Activated CD8-positive, alpha-beta T cell treated with anti-CD3 and anti-CD28 coated beads for 36 hours (primary cell): ENCODE measurements at regions not wholly inside any gene's neighbourhood (a gene's known extent, or its start where the extent isn't known, plus 50 kb on each side); places are given as distances from the start of the nearest gene placed in this dataset.

Experiments used
- ATAC-seq: fragments of 200-7000 bp; cut with Tn5 transposase; one replicate; pipeline ENCODE4 v1.10.0; 2021; ENCODE audit warnings: mild to moderate bottlenecking, moderate library complexity
- CTCF ChIA-PET: fragments of 350-600 bp; sonication (Branson Sonifier 250); formaldehyde crosslinking; loops from one replicate; lab custom pipeline; 2021; ENCODE audit warnings: antibody characterized with exemption; lab: Charles Lee
- POLR2A ChIA-PET: fragments of 350-600 bp; sonication (Branson Sonifier 250); formaldehyde crosslinking; loops from one replicate; lab custom pipeline; 2021; ENCODE audit warnings: antibody characterized with exemption; lab: Charles Lee
- DNase-seq: peaks from one replicate; pipeline ENCODE4 v3.0.0-alpha.2; 2020
- H3K27ac Mint-ChIP-seq: one replicate; pipeline ENCODE4 v1.8.0; 2021; ENCODE audit warnings: mild to moderate bottlenecking, mixed read lengths
- H3K27me3 Mint-ChIP-seq: one replicate; pipeline ENCODE4 v1.8.0; 2021; ENCODE audit warnings: mixed read lengths
- H3K36me3 Mint-ChIP-seq: one replicate; pipeline ENCODE4 v1.8.0; 2021; ENCODE audit warnings: low read depth, mixed read lengths
- H3K4me1 Mint-ChIP-seq: one replicate; pipeline ENCODE4 v1.8.0; 2021; ENCODE audit warnings: low read depth, mixed read lengths
- H3K4me3 Mint-ChIP-seq: one replicate; pipeline ENCODE4 v1.8.0; 2021; ENCODE audit warnings: mild to moderate bottlenecking, moderate library complexity, mixed read lengths
- H3K9me3 Mint-ChIP-seq: one replicate; pipeline ENCODE4 v1.8.0; 2021; ENCODE audit warnings: mixed read lengths
- CTCF ChIP-seq: fragments of 200-600 bp; IDR thresholded peaks from one replicate; pipeline ENCODE4 v1.8.0; 2022; ENCODE audit warnings: antibody characterized with exemption, mild to moderate bottlenecking
- intact Hi-C: fragments of 100-400 bp; cut with micrococcal nuclease; formaldehyde crosslinking; loops from one replicate; pipeline ENCODE4 v1.10.0; 2022

GRCh38 chr5:14064841-14065240 is 78.3 kb upstream of the TRIO start:
- CTCF ChIA-PET, result interaction anchor here (0.6 kb wide), 1 partner anchor 206 kb away, joined by 3 read pairs; no protein-coding TSS in a partner anchor

GRCh38 chr5:14063691-14064090 is 79.5 kb upstream of the TRIO start:
- ATAC-seq, result no peak
- H3K27ac Mint-ChIP-seq, result no peak overlapping the region
- no peak for DNase-seq
- no peaks in the 10 kb centered on the region for H3K9me3 Mint-ChIP-seq
- no peaks in the 10 kb centered on the region for H3K36me3 Mint-ChIP-seq
- H3K4me1 Mint-ChIP-seq, result no peaks in the 10 kb centered on the region
- H3K4me3 Mint-ChIP-seq, result no peak overlapping the region
- TF ChIP-seq CTCF, result no peak
- intact Hi-C loops, result no loop called here
- H3K27me3 Mint-ChIP-seq, result peaks cover 2% of the 10 kb centered on the region
- CTCF ChIA-PET, result no interaction called here
- POLR2A ChIA-PET, result no interaction called here

More at GRCh38 chr5:14064841-14065240, 78.3 kb upstream of the TRIO start:
- POLR2A ChIA-PET, result no interaction called here
- no peak overlapping the region for H3K4me3 Mint-ChIP-seq
- H3K4me1 Mint-ChIP-seq, result no peaks in the 10 kb centered on the region
- ATAC-seq, result no peak
- no peaks in the 10 kb centered on the region for H3K9me3 Mint-ChIP-seq
- DNase-seq, result no peak
- H3K27ac Mint-ChIP-seq, result no peak overlapping the region
- no peak for TF ChIP-seq CTCF
- no peaks in the 10 kb centered on the region for H3K36me3 Mint-ChIP-seq
- intact Hi-C loops, result no loop called here
- peaks cover 2% of the 10 kb centered on the region for H3K27me3 Mint-ChIP-seq

DNA sequence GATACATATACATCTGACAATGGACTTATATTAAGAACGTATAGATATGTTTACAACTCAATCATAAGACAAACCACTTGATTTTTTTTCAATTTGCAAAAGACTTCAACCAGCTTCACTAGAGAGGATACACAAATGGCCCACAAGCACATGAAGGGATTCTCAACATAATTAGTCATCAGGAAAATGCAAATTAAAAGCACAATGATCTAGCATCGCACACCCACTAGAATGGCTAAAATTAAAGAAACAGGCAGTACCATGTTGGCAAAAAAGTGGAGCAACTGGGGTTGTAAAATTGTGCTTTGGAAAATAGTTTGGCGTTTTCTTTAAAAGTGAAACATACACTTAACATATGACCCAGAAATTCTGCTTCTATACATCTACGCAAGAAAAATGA is 80.0 kb upstream of the TRIO start:
- no peaks in the 10 kb centered on the region for H3K9me3 Mint-ChIP-seq
- CTCF ChIA-PET, result no interaction called here
- no peaks in the 10 kb centered on the region for H3K4me1 Mint-ChIP-seq
- no peak for TF ChIP-seq CTCF
- no peaks in the 10 kb centered on the region for H3K36me3 Mint-ChIP-seq
- ATAC-seq (no peak), DNase-seq (no peak)
- intact Hi-C loops, result no loop called here
- no peak overlapping the region for H3K27ac Mint-ChIP-seq
- H3K27me3 Mint-ChIP-seq, result peaks cover 2% of the 10 kb centered on the region
- no peak overlapping the region for H3K4me3 Mint-ChIP-seq
- POLR2A ChIA-PET, result no interaction called here

GRCh38 chr5:14062178-14062577 is 81.0 kb upstream of the TRIO start:
- Mint-ChIP-seq H3K27ac (no peak overlapping the region), H3K36me3 (no peaks in the 10 kb centered on the region), H3K9me3 (no peaks in the 10 kb centered on the region), H3K4me3 (no peak overlapping the region), H3K4me1 (no peaks in the 10 kb centered on the region), H3K27me3 (peaks cover 2% of the 10 kb centered on the region)
- no peak for TF ChIP-seq CTCF
- ChIA-PET POLR2A (no interaction called here), CTCF (no interaction called here)
- intact Hi-C loops, result no loop called here
- ATAC-seq (no peak), DNase-seq (no peak)

- no peaks in the 10 kb centered on the region for H3K9me3 Mint-ChIP-seq
- ChIA-PET POLR2A (interaction anchor here (0.7 kb wide), 1 partner anchor 17 kb away, joined by 3 read pairs; no protein-coding TSS in a partner anchor), CTCF (no interaction called here)
- no peaks in the 10 kb centered on the region for H3K36me3 Mint-ChIP-seq
- H3K4me1 Mint-ChIP-seq, result no peaks in the 10 kb centered on the region
- peaks cover 2% of the 10 kb centered on the region for H3K27me3 Mint-ChIP-seq
- H3K27ac Mint-ChIP-seq, result no peak overlapping the region
- ATAC-seq (no peak), DNase-seq (no peak)
- no peak overlapping the region for H3K4me3 Mint-ChIP-seq
- TF ChIP-seq CTCF, result no peak
- intact Hi-C loops, result no loop called here
These were observed 82.0 kb upstream of the TRIO start for GRCh38 chr5:14061106-14061505.
